Endothelial cell of umbilical vein (primary cell): ENCODE measurements at regions not wholly inside any gene's neighbourhood (a gene's known extent, or its start where the extent isn't known, plus 50 kb on each side); places are given as distances from the start of the nearest gene placed in this dataset.

Experiments used
- BruUV-seq: library from RNA; stranded (reverse); fragments of 400-500 nt; replicated peaks from 2 replicates; lab custom pipeline; 2021; lab: Mats Ljungman, UMichigan
- CTCF ChIA-PET: fragments of 300-600, 350-600 bp; sonication (Branson Sonifier 250); formaldehyde crosslinking; loops from one replicate; lab custom pipeline; 2021; ENCODE audit warnings: antibody characterized with exemption, inconsistent platforms; lab: Charles Lee
- POLR2A ChIA-PET: fragments of 300-600, 350-600 bp; sonication (Branson Sonifier 250); formaldehyde crosslinking; loops from one replicate; lab custom pipeline; 2021; ENCODE audit warnings: antibody characterized with exemption, inconsistent platforms; lab: Charles Lee
- DNase-seq: peaks from one replicate; pipeline ENCODE4 v3.0.0-alpha.2; 2011; ENCODE audit warnings: low read depth, low spot score
- FAIRE-seq: peaks from 2 replicates; lab custom pipeline; 2011; peaks lifted over from hg19 to GRCh38; lab: Jason Lieb, UNC
- H2AFZ ChIP-seq: 2 replicates; pipeline ENCODE4 v1.6.0; 2012; ENCODE audit warnings: low read depth, low read length, control low read depth, inconsistent platforms
- H3K27ac ChIP-seq: 2 replicates; pipeline ENCODE4 v1.5.1; 2011; ENCODE audit warnings: low read depth, mild to moderate bottlenecking, control low read depth, low read length, moderate library complexity; ENCODE audit not compliant: insufficient read depth
- H3K27me3 ChIP-seq, 2 experiments: 2 replicates each; pipeline versions ENCODE4 v1.6.0 to v1.6.1; 2011; ENCODE audit warnings: low read length in 2 of 2, mixed read lengths in 1 of 2; ENCODE audit not compliant: control insufficient read depth in 2 of 2, insufficient read depth in 2 of 2
- H3K36me3 ChIP-seq, 2 experiments: 2 replicates in 1 of 2; 3 replicates in 1 of 2; pipeline ENCODE4 v1.5.1; 2011; ENCODE audit warnings: low read length in 2 of 2, mild to moderate bottlenecking in 1 of 2, moderate library complexity in 1 of 2; ENCODE audit not compliant: control insufficient read depth in 2 of 2, insufficient read depth in 2 of 2; ENCODE audit errors: extremely low read depth in 1 of 2
- H3K4me1 ChIP-seq: 3 replicates; pipeline ENCODE4 v1.5.1; 2011; ENCODE audit warnings: mild to moderate bottlenecking, low read length; ENCODE audit not compliant: control insufficient read depth, insufficient read depth; ENCODE audit errors: extremely low read depth
- H3K4me2 ChIP-seq: 2 replicates; pipeline ENCODE4 v1.6.1; 2011; ENCODE audit warnings: low read length, control low read depth, mixed read lengths; ENCODE audit not compliant: insufficient read depth
- H3K4me3 ChIP-seq, 3 experiments: fragments of 200-600 bp in 1 of 3; sonication (generic), shearing (Covaris generic) in 1 of 3; replicated peaks in 1 of 3; 2 replicates each; pipeline ENCODE4 v1.5.1; 2011 to 2016; ENCODE audit warnings: control low read depth in 3 of 3, low read length in 3 of 3, mild to moderate bottlenecking in 2 of 3, inconsistent platforms in 1 of 3, low read depth in 1 of 3, moderate library complexity in 1 of 3; ENCODE audit not compliant: insufficient read depth in 1 of 3
- H3K79me2 ChIP-seq: 2 replicates; pipeline ENCODE4 v1.6.0; 2012; ENCODE audit warnings: low read length, inconsistent platforms; ENCODE audit not compliant: control insufficient read depth, insufficient read depth
- H3K9ac ChIP-seq: replicated peaks from 2 replicates; pipeline ENCODE3; 2011; ENCODE audit warnings: low read length, control low read depth; ENCODE audit not compliant: insufficient read depth; ENCODE audit errors: extremely low read depth
- H3K9me1 ChIP-seq: replicated peaks from 3 replicates; pipeline ENCODE4 v1.6.0; 2011; ENCODE audit warnings: mild to moderate bottlenecking, low read length; ENCODE audit not compliant: control insufficient read depth, insufficient read depth; ENCODE audit errors: extremely low read depth
- H3K9me3 ChIP-seq: replicated peaks from 2 replicates; pipeline ENCODE4 v1.5.1; 2012; ENCODE audit warnings: low read length, inconsistent platforms; ENCODE audit not compliant: control insufficient read depth, insufficient read depth
- H4K20me1 ChIP-seq: replicated peaks from 2 replicates; pipeline ENCODE3; 2011; ENCODE audit warnings: mild to moderate bottlenecking, low read length; ENCODE audit not compliant: control insufficient read depth, insufficient read depth; ENCODE audit errors: extremely low read depth
- CTCF ChIP-seq, 2 donors: IDR thresholded peaks; 1 replicate in 1 of 2; 2 replicates in 1 of 2; pipeline ENCODE4 v1.5.1; 2011; ENCODE audit warnings: low read length in 2 of 2, mild to moderate bottlenecking in 2 of 2, moderate library complexity in 2 of 2, control low read depth in 1 of 2, inconsistent platforms in 1 of 2, low read depth in 1 of 2; ENCODE audit not compliant: insufficient read depth in 1 of 2; ENCODE audit errors: extremely low read depth in 1 of 2
- EZH2 ChIP-seq: IDR thresholded peaks from 2 replicates; pipeline ENCODE4 v1.6.1; 2012; ENCODE audit warnings: borderline replicate concordance, low read depth, mild to moderate bottlenecking, moderate library complexity, low read length, inconsistent platforms; ENCODE audit not compliant: severe bottlenecking
- FOS ChIP-seq: IDR thresholded peaks from 2 replicates; pipeline ENCODE4 v1.6.1; 2011; ENCODE audit warnings: mild to moderate bottlenecking, low read length, moderate library complexity, borderline replicate concordance; ENCODE audit not compliant: insufficient read depth
- GATA2 ChIP-seq: IDR thresholded peaks from 2 replicates; pipeline ENCODE4 v1.7.0; 2011; ENCODE audit warnings: low read depth, mild to moderate bottlenecking, moderate library complexity, mixed read lengths, low read length; ENCODE audit not compliant: insufficient read length, insufficient read depth
- JUN ChIP-seq: IDR thresholded peaks from 2 replicates; pipeline ENCODE4 v1.6.1; 2011; ENCODE audit warnings: borderline replicate concordance, low read depth; ENCODE audit not compliant: insufficient read length, insufficient read depth
- MAX ChIP-seq: IDR thresholded peaks from 2 replicates; pipeline ENCODE4 v1.6.1; 2011; ENCODE audit not compliant: insufficient read depth, insufficient read length
- MYC ChIP-seq: IDR thresholded peaks from one replicate; pipeline ENCODE4 v1.6.1; 2011; ENCODE audit warnings: mild to moderate bottlenecking, low read depth, low read length
- POLR2A ChIP-seq: IDR thresholded peaks from 2 replicates; pipeline ENCODE4 v1.6.1; 2012; ENCODE audit warnings: low read depth, mild to moderate bottlenecking, control low read depth, low read length
- POLR2AphosphoS5 ChIP-seq: IDR thresholded peaks from 2 replicates; pipeline ENCODE4 v1.6.1; 2012; ENCODE audit warnings: low read depth, mild to moderate bottlenecking, control low read depth, low read length, moderate library complexity; ENCODE audit not compliant: insufficient read depth
- dilution Hi-C: fragments of 300-500 bp; cut with MboI; formaldehyde crosslinking; loops from one replicate; pipeline ENCODE4 v1.15.0; 2019; ENCODE audit warnings: low sequenced_read_pairs; ENCODE audit not compliant: extremely low pct_ligation_motif_present
- intact Hi-C: fragments of 100-400 bp; cut with micrococcal nuclease; formaldehyde crosslinking; loops from one replicate; pipeline ENCODE4 v1.10.0; 2022

GRCh38 chr1:199936441-199936840 lies 91.1 kb upstream of the NR5A2 start:
- POLR2A ChIA-PET = no interaction called here
- no peak overlapping the region for H3K4me3 ChIP-seq
- DNase-seq (no peak), FAIRE-seq (no peak)
- H3K27ac ChIP-seq = no peak overlapping the region
- TF ChIP-seq JUN (no peak), CTCF (IDR thresholded peaks at IDR 0.05; ENCODE audit: extremely low read depth in 1 of 2, insufficient read depth in 1 of 2, low read depth in 1 of 2, low read length in 2 of 2) (no peak), EZH2 (no peak), POLR2AphosphoS5 (no peak), POLR2A (no peak), MYC (no peak)
- intact Hi-C loops (no loop called here), dilution Hi-C loops (no loop called here)
- no TSS peak for BruUV-seq
- H3K36me3 ChIP-seq = no peaks in the 10 kb centered on the region
- H3K9ac ChIP-seq = no peak overlapping the region
- no peaks in the 10 kb centered on the region for H3K79me2 ChIP-seq
- H3K4me2 ChIP-seq = no peak overlapping the region
- no peaks in the 10 kb centered on the region for H3K4me1 ChIP-seq
- no peaks in the 10 kb centered on the region for H3K27me3 ChIP-seq
- no peak overlapping the region for H2AFZ ChIP-seq
- H3K9me1 ChIP-seq = no peaks in the 10 kb centered on the region
- CTCF ChIA-PET = no interaction called here
- no peaks in the 10 kb centered on the region for H3K9me3 ChIP-seq
- H4K20me1 ChIP-seq = no peaks in the 10 kb centered on the region

DNA sequence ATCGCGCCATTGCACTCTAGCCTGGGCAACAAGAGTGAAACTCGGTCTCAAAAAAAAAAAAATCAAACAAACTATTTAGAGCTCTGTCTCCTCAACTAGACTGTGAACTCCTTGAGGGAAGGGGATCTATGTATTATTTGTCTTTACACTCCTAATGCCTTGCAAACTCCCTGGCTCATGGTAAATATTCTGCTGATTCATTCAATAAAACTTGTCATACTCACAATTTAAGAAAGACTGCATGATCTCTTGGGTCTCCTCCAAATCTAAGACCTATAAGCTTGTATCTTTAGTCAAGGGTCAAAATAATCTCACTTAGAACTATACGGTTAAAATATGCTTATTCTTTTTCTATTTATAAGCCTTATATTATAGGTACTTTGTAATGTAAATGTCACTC lies 90.3 kb upstream of the NR5A2 start:
- dilution Hi-C loops = no loop called here
- Histone ChIP-seq H4K20me1 (no peaks in the 10 kb centered on the region), H3K4me1 (no peaks in the 10 kb centered on the region), H3K9ac (no peak overlapping the region), H3K9me1 (no peaks in the 10 kb centered on the region), H3K36me3 (no peaks in the 10 kb centered on the region), H3K79me2 (no peaks in the 10 kb centered on the region), H3K4me3 (no peak overlapping the region), H2AFZ (no peak overlapping the region), H3K4me2 (no peak overlapping the region), H3K9me3 (no peaks in the 10 kb centered on the region), H3K27ac (no peak overlapping the region), H3K27me3 (no peaks in the 10 kb centered on the region)
- FAIRE-seq = no peak
- no TSS peak for BruUV-seq
- CTCF ChIA-PET = interaction anchor here (0.7 kb wide), 1 partner anchor 13 kb away, joined by 3 read pairs; no protein-coding TSS in a partner anchor
- intact Hi-C loops = no loop called here
- DNase-seq = no peak
- POLR2A ChIA-PET = no interaction called here
- TF ChIP-seq MAX (no peak), JUN (no peak), POLR2A (no peak), MYC (no peak), GATA2 (no peak), FOS (no peak), EZH2 (no peak), CTCF (IDR thresholded peaks at IDR 0.05; ENCODE audit: extremely low read depth in 1 of 2, insufficient read depth in 1 of 2, low read depth in 1 of 2, low read length in 2 of 2) (no peak), POLR2AphosphoS5 (no peak)
